ENCODE measurements at regions not wholly inside any gene's neighbourhood (a gene's known extent, or its start where the extent isn't known, plus 50 kb on each side); places are given as distances from the start of the nearest gene placed in this dataset.

DNA sequence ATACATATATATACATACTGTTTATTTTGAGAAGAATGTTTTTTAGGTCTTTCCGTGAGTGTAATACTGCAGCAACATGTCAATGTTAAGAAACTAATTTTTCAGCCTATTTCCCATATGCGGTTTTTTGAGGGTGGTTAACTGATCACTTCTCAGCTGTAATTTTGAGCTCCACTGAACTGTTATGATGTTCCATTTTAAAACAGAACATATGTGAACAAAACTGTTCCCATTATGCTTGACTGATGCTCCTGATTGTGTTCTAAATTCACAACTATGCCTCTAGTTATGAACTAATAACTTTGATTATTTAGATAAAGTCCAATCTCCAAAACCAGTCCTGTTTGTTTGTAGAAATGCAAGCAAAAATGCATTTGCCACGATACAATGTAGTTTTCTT lies 511.2 kb upstream of the FSIP2 start:
- Histone ChIP-seq H3K27ac (ENCODE audit: low read depth, low read length) (no peak overlapping the region), H3K27me3 (ENCODE audit: insufficient read depth, low read length) (no peaks in the 10 kb centered on the region), H3K9me2 (ENCODE audit: insufficient read depth) (no peaks in the 10 kb centered on the region), H3K4me2 (ENCODE audit: low read length) (no peak overlapping the region), H3K9ac (ENCODE audit: low read length) (no peak overlapping the region), H3K4me1 (ENCODE audit: control insufficient read depth in 1 of 2, insufficient read depth in 2 of 2, low read length in 2 of 2) (no peaks in the 10 kb centered on the region), H3K4me3 (replicated peaks in 1 of 2; ENCODE audit: low read depth in 1 of 2, low read length in 2 of 2) (no peak overlapping the region), H3K79me2 (ENCODE audit: insufficient read depth, low read length) (no peaks in the 10 kb centered on the region), H3K36me3 (ENCODE audit: control insufficient read depth in 1 of 2, insufficient read depth in 2 of 2, low read length in 2 of 2) (no peaks in the 10 kb centered on the region), H3K9me3 (ENCODE audit: control insufficient read depth in 1 of 2, insufficient read depth in 1 of 2, low read depth in 1 of 2, low read length in 2 of 2) (no peaks in the 10 kb centered on the region), H2AFZ (ENCODE audit: low read depth, low read length, poor library complexity, severe bottlenecking) (no peak overlapping the region), H4K20me1 (ENCODE audit: insufficient read depth) (no peaks in the 10 kb centered on the region)
- ATAC-seq: no peak
- no TSS peak for BruUV-seq (replicated peaks)
- DNase-seq (ENCODE audit: low read depth, low spot score): no peak
- CTCF ChIA-PET: no interaction called here
- intact Hi-C loops (cut with micrococcal nuclease): no loop called here
- RAD21 ChIA-PET (ENCODE audit: low non-redundant PET in 1 of 2, low total read pairs in 2 of 2, uncharacterized antibody in 2 of 2, unreplicated experiment in 2 of 2): no interaction called here
- POLR2A ChIA-PET: no interaction called here
- TF ChIP-seq POLR2AphosphoS5 (IDR thresholded peaks at IDR 0.05; ENCODE audit: low read depth, low read length): no peak
- no peak for TF ChIP-seq EZH2phosphoT487 (IDR thresholded peaks at IDR 0.05; ENCODE audit: borderline replicate concordance)
- TF ChIP-seq, protein P1, sequence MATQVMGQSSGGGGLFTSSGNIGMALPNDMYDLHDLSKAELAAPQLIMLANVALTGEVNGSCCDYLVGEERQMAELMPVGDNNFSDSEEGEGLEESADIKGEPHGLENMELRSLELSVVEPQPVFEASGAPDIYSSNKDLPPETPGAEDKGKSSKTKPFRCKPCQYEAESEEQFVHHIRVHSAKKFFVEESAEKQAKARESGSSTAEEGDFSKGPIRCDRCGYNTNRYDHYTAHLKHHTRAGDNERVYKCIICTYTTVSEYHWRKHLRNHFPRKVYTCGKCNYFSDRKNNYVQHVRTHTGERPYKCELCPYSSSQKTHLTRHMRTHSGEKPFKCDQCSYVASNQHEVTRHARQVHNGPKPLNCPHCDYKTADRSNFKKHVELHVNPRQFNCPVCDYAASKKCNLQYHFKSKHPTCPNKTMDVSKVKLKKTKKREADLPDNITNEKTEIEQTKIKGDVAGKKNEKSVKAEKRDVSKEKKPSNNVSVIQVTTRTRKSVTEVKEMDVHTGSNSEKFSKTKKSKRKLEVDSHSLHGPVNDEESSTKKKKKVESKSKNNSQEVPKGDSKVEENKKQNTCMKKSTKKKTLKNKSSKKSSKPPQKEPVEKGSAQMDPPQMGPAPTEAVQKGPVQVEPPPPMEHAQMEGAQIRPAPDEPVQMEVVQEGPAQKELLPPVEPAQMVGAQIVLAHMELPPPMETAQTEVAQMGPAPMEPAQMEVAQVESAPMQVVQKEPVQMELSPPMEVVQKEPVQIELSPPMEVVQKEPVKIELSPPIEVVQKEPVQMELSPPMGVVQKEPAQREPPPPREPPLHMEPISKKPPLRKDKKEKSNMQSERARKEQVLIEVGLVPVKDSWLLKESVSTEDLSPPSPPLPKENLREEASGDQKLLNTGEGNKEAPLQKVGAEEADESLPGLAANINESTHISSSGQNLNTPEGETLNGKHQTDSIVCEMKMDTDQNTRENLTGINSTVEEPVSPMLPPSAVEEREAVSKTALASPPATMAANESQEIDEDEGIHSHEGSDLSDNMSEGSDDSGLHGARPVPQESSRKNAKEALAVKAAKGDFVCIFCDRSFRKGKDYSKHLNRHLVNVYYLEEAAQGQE (IDR thresholded peaks at IDR 0.05; ENCODE audit: low read depth): no peak
- TF ChIP-seq, protein P2, sequence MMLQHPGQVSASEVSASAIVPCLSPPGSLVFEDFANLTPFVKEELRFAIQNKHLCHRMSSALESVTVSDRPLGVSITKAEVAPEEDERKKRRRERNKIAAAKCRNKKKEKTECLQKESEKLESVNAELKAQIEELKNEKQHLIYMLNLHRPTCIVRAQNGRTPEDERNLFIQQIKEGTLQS (IDR thresholded peaks at IDR 0.05): no peak
- TF ChIP-seq YY1 (IDR thresholded peaks at IDR 0.05; ENCODE audit: extremely low read depth, insufficient replicate concordance, low read depth, low read length): no peak
- TF ChIP-seq ELF1 (IDR thresholded peaks at IDR 0.05; ENCODE audit: borderline replicate concordance, low read depth): no peak
- TF ChIP-seq EGR1 (IDR thresholded peaks at IDR 0.05; ENCODE audit: low read depth): no peak
- TF ChIP-seq, protein P3, sequence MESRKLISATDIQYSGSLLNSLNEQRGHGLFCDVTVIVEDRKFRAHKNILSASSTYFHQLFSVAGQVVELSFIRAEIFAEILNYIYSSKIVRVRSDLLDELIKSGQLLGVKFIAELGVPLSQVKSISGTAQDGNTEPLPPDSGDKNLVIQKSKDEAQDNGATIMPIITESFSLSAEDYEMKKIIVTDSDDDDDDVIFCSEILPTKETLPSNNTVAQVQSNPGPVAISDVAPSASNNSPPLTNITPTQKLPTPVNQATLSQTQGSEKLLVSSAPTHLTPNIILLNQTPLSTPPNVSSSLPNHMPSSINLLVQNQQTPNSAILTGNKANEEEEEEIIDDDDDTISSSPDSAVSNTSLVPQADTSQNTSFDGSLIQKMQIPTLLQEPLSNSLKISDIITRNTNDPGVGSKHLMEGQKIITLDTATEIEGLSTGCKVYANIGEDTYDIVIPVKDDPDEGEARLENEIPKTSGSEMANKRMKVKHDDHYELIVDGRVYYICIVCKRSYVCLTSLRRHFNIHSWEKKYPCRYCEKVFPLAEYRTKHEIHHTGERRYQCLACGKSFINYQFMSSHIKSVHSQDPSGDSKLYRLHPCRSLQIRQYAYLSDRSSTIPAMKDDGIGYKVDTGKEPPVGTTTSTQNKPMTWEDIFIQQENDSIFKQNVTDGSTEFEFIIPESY (IDR thresholded peaks at IDR 0.05; ENCODE audit: extremely low read depth, insufficient replicate concordance, low read length): no peak
- no peak for TF ChIP-seq FOSL1 (IDR thresholded peaks at IDR 0.05; ENCODE audit: low read depth)
- TF ChIP-seq, protein P4, sequence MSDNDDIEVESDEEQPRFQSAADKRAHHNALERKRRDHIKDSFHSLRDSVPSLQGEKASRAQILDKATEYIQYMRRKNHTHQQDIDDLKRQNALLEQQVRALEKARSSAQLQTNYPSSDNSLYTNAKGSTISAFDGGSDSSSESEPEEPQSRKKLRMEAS (IDR thresholded peaks at IDR 0.05): no peak
- TF ChIP-seq RAD21 (IDR thresholded peaks at IDR 0.05; ENCODE audit: low read depth): no peak
- TF ChIP-seq ZNF274 (IDR thresholded peaks at IDR 0.05; ENCODE audit: low read depth, low read length): no peak
- no peak for TF ChIP-seq CEBPB (IDR thresholded peaks at IDR 0.05; ENCODE audit: low read depth)
- no peak for TF ChIP-seq TCF7L2 (IDR thresholded peaks at IDR 0.05; ENCODE audit: borderline replicate concordance, extremely low read depth, insufficient read depth, insufficient read length)
- TF ChIP-seq SRF (IDR thresholded peaks at IDR 0.05; ENCODE audit: low read depth): no peak
- no peak for TF ChIP-seq ZFX (IDR thresholded peaks at IDR 0.05)
- TF ChIP-seq, protein P5, sequence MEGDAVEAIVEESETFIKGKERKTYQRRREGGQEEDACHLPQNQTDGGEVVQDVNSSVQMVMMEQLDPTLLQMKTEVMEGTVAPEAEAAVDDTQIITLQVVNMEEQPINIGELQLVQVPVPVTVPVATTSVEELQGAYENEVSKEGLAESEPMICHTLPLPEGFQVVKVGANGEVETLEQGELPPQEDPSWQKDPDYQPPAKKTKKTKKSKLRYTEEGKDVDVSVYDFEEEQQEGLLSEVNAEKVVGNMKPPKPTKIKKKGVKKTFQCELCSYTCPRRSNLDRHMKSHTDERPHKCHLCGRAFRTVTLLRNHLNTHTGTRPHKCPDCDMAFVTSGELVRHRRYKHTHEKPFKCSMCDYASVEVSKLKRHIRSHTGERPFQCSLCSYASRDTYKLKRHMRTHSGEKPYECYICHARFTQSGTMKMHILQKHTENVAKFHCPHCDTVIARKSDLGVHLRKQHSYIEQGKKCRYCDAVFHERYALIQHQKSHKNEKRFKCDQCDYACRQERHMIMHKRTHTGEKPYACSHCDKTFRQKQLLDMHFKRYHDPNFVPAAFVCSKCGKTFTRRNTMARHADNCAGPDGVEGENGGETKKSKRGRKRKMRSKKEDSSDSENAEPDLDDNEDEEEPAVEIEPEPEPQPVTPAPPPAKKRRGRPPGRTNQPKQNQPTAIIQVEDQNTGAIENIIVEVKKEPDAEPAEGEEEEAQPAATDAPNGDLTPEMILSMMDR (IDR thresholded peaks at IDR 0.05 in 2 of 3, conservative IDR thresholded peaks at IDR 0.05 in 1 of 3; ENCODE audit: borderline replicate concordance in 1 of 3, insufficient read depth in 1 of 3, low read depth in 2 of 3, low read length in 2 of 3): no peak
- TF ChIP-seq POLR2A (IDR thresholded peaks at IDR 0.05; ENCODE audit: borderline replicate concordance, extremely low read depth, insufficient read depth, insufficient read length): no peak

Measured in HCT116 (cell line).